ENCODE measurements at regions not wholly inside any gene's neighbourhood (a gene's known extent, or its start where the extent isn't known, plus 50 kb on each side); places are given as distances from the start of the nearest gene placed in this dataset.
"Not testable (repeated sequence)": the region's sequence is repeated elsewhere in the genome, so short reads cannot be mapped to it uniquely, and the experiment has no call there.

DNA sequence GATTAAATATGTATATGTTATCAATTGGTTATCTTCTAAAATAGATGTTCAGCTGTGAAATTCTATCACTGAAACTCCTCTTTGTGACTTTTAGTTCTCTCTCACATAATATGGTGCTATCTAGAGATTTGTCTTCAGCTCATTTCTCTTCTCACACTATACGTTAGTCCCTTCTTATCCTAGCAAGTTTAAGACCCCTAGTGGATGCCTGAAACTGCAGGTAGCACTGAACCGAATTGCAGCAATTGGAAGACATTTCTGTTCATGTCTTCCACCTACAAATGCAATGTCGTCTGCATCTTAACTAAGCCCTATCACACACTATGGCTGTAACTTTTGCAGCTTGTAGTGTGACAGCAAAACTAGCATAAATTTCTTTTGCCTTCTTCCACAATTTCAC, 442.7 kb upstream of the POM121L12 start:
- H3K9ac ChIP-seq (ENCODE audit: low read length in 5 of 5), result no peak overlapping the region
- peaks cover 0 to 7% (median 0%) of the 10 kb centered on the region in 5 donors for H3K9me3 ChIP-seq (ENCODE audit: control insufficient read depth in 5 of 5, low read length in 5 of 5)
- no peak overlapping the region for H3K4me3 ChIP-seq (ENCODE audit: low read depth in 1 of 5, low read length in 5 of 5)
- no peaks in the 10 kb centered on the region for H3K27me3 ChIP-seq (ENCODE audit: control insufficient read depth in 5 of 5, insufficient read depth in 4 of 5, low read length in 5 of 5)
- H3K27ac ChIP-seq (ENCODE audit: low read depth, low read length), result no peak overlapping the region
- H3K4me1 ChIP-seq (ENCODE audit: control insufficient read depth in 5 of 5, insufficient read depth in 5 of 5, low read length in 5 of 5), result no peaks in the 10 kb centered on the region
- H3K36me3 ChIP-seq (ENCODE audit: control insufficient read depth in 5 of 5, insufficient read depth in 5 of 5, low read length in 5 of 5), result no peaks in the 10 kb centered on the region

DNA sequence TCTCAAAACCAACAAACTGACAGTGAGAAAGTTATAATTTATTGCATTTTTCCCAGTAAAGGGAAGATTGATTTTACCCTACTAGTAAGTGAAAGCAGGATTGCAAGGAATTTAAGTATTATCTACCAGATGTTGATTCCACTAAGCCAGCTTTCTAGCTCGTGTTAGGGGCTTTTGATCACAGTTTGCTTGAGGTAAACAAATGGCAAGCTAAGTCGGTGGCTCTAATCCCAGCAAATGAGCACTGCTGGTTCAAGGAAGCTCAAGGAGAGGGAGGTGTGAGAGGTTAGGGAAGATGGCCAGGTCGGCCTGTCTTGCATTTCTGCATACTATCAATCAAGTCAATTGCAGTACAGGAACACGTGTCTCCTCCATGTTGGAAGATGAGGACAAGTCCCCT, 448.7 kb upstream of the POM121L12 start:
- Histone ChIP-seq H3K36me3 (ENCODE audit: control insufficient read depth in 5 of 5, insufficient read depth in 5 of 5, low read length in 5 of 5) (no peaks in the 10 kb centered on the region), H3K27me3 (ENCODE audit: control insufficient read depth in 5 of 5, insufficient read depth in 4 of 5, low read length in 5 of 5) (no peaks in the 10 kb centered on the region), H3K4me1 (ENCODE audit: control insufficient read depth in 5 of 5, insufficient read depth in 5 of 5, low read length in 5 of 5) (no peaks in the 10 kb centered on the region), H3K4me3 (ENCODE audit: low read depth in 1 of 5, low read length in 5 of 5) (no peak overlapping the region), H3K9me3 (ENCODE audit: control insufficient read depth in 5 of 5, low read length in 5 of 5) (peaks cover 0 to 5% (median 3%) of the 10 kb centered on the region in 5 donors), H3K27ac (ENCODE audit: low read depth, low read length) (no peak overlapping the region), H3K9ac (ENCODE audit: low read length in 5 of 5) (no peak overlapping the region)

DNA sequence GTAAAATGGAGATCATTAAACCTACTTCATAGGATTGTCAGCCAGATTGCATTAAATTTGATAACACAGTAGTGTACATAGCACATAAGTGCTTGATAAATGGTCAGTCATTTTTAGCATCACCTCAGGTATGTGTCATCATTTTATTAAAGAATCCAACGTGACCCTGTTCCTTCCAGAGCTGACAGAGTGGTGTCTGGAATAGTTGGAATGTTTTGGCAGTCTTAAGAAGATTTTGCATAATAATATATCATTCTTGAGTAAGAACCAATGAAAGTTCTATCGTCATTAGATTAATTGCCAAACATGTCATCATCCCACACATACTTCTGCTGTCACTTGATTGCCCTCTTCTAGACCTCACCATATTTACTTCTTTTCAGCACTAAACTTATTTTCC, 451.4 kb upstream of the POM121L12 start:
- Histone ChIP-seq H3K4me3 (ENCODE audit: low read depth in 1 of 5, low read length in 5 of 5) (no peak overlapping the region), H3K9ac (ENCODE audit: low read length in 5 of 5) (no peak overlapping the region), H3K9me3 (ENCODE audit: control insufficient read depth in 5 of 5, low read length in 5 of 5) (peaks cover 0 to 5% (median 3%) of the 10 kb centered on the region in 5 donors), H3K27me3 (ENCODE audit: control insufficient read depth in 5 of 5, insufficient read depth in 4 of 5, low read length in 5 of 5) (no peaks in the 10 kb centered on the region), H3K4me1 (ENCODE audit: control insufficient read depth in 5 of 5, insufficient read depth in 5 of 5, low read length in 5 of 5) (no peaks in the 10 kb centered on the region), H3K27ac (ENCODE audit: low read depth, low read length) (no peak overlapping the region), H3K36me3 (ENCODE audit: control insufficient read depth in 5 of 5, insufficient read depth in 5 of 5, low read length in 5 of 5) (no peaks in the 10 kb centered on the region)

DNA sequence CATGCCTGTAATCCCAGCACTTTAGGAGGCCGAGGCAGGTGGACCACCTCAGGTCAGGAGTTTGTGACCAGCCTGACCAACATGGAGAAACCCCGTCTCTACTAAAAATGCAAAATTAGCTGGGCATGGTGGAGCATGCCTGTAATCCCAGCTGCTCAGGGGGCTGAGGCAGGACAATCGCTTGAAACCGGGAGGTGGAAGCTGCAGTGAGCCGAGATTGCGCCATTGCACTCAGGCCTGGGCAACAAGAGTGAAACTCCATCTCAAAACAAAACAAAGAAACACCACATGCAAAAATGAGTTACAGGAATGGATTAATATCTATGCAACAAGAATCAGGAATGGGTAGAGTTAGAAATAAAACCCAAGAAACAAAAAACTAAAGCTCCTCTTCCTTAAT, 462.3 kb upstream of the POM121L12 start:
- H3K27me3 ChIP-seq (ENCODE audit: control insufficient read depth in 5 of 5, insufficient read depth in 4 of 5, low read length in 5 of 5); H3K4me1 ChIP-seq (ENCODE audit: control insufficient read depth in 5 of 5, insufficient read depth in 5 of 5, low read length in 5 of 5); H3K36me3 ChIP-seq (ENCODE audit: control insufficient read depth in 5 of 5, insufficient read depth in 5 of 5, low read length in 5 of 5); H3K9me3 ChIP-seq (ENCODE audit: control insufficient read depth in 5 of 5, low read length in 5 of 5); H3K9ac ChIP-seq (ENCODE audit: low read length in 5 of 5); H3K27ac ChIP-seq (ENCODE audit: low read depth, low read length); H3K4me3 ChIP-seq (ENCODE audit: low read depth in 1 of 5, low read length in 5 of 5): not testable (repeated sequence)

DNA sequence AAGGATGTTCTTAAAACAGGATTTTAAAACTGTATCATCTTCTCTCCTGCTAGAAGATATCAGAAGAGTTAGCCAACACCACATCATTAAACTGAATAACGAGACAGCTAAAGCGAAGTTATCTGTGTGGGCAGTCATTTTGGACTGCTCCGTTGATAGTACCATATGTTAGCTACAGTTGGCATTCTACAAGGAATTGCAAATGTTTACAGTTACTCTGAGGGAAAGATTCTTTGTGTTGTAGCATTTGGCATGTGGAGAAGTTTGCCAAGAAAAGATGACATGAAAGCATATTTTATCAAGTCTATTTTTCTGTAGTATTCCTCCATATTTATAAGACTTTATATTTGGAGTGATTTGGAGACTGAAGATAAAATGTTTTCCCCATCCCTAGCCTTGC, 464.4 kb upstream of the POM121L12 start:
- Histone ChIP-seq H3K4me3 (ENCODE audit: low read depth in 1 of 5, low read length in 5 of 5) (no peak overlapping the region), H3K4me1 (ENCODE audit: control insufficient read depth in 5 of 5, insufficient read depth in 5 of 5, low read length in 5 of 5) (no peaks in the 10 kb centered on the region), H3K36me3 (ENCODE audit: control insufficient read depth in 5 of 5, insufficient read depth in 5 of 5, low read length in 5 of 5) (no peaks in the 10 kb centered on the region), H3K27ac (ENCODE audit: low read depth, low read length) (no peak overlapping the region), H3K9me3 (ENCODE audit: control insufficient read depth in 5 of 5, low read length in 5 of 5) (no peaks in the 10 kb centered on the region), H3K27me3 (ENCODE audit: control insufficient read depth in 5 of 5, insufficient read depth in 4 of 5, low read length in 5 of 5) (no peaks in the 10 kb centered on the region), H3K9ac (ENCODE audit: low read length in 5 of 5) (no peak overlapping the region)

DNA sequence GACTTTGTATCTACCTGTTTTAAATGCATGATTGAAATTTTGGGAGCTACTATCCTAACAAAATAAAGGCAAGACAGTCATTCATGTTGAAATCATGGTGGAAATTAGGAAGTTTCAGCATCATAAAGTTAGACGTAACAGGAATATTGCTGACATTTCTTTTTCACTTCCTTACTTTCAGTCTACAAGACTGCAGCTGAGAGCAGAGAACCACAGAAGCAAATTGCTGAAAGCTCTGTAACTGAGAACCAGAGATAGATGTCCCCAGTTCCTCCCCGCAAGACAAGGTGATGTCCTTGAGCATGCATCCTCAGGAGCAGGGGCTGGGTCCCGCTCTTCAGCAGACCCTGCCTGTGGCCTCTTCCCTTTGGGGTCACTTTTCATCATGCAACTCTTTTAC, 466.3 kb upstream of the POM121L12 start:
- Histone ChIP-seq H3K4me3 (ENCODE audit: low read depth in 1 of 5, low read length in 5 of 5) (no peak overlapping the region), H3K36me3 (ENCODE audit: control insufficient read depth in 5 of 5, insufficient read depth in 5 of 5, low read length in 5 of 5) (no peaks in the 10 kb centered on the region), H3K9ac (ENCODE audit: low read length in 5 of 5) (no peak overlapping the region), H3K4me1 (ENCODE audit: control insufficient read depth in 5 of 5, insufficient read depth in 5 of 5, low read length in 5 of 5) (no peaks in the 10 kb centered on the region), H3K9me3 (ENCODE audit: control insufficient read depth in 5 of 5, low read length in 5 of 5) (no peaks in the 10 kb centered on the region), H3K27ac (ENCODE audit: low read depth, low read length) (no peak overlapping the region), H3K27me3 (ENCODE audit: control insufficient read depth in 5 of 5, insufficient read depth in 4 of 5, low read length in 5 of 5) (no peaks in the 10 kb centered on the region)

DNA sequence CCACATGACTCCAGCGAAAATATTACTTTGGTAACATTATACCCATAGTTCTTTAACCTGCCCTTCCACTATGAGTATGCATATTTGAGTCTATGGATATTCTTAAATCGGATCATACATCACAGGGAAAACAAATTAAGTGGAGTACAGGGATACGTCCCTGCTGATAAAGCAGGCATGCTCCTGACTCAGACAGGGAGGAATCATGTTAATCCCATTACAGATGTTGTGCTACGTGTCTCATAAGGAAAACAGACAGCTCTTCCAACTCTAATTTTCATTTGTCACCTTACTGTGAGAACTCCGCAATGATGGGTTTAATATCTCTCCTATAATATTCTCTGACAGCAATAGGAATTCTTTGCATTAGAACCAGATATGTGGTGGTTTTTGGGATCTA, 469.5 kb upstream of the POM121L12 start:
- Histone ChIP-seq H3K9ac (ENCODE audit: low read length in 5 of 5) (no peak overlapping the region), H3K4me1 (ENCODE audit: control insufficient read depth in 5 of 5, insufficient read depth in 5 of 5, low read length in 5 of 5) (no peaks in the 10 kb centered on the region), H3K9me3 (ENCODE audit: control insufficient read depth in 5 of 5, low read length in 5 of 5) (no peaks in the 10 kb centered on the region), H3K27ac (ENCODE audit: low read depth, low read length) (no peak overlapping the region), H3K36me3 (ENCODE audit: control insufficient read depth in 5 of 5, insufficient read depth in 5 of 5, low read length in 5 of 5) (no peaks in the 10 kb centered on the region), H3K27me3 (ENCODE audit: control insufficient read depth in 5 of 5, insufficient read depth in 4 of 5, low read length in 5 of 5) (no peaks in the 10 kb centered on the region), H3K4me3 (ENCODE audit: low read depth in 1 of 5, low read length in 5 of 5) (no peak overlapping the region)

DNA sequence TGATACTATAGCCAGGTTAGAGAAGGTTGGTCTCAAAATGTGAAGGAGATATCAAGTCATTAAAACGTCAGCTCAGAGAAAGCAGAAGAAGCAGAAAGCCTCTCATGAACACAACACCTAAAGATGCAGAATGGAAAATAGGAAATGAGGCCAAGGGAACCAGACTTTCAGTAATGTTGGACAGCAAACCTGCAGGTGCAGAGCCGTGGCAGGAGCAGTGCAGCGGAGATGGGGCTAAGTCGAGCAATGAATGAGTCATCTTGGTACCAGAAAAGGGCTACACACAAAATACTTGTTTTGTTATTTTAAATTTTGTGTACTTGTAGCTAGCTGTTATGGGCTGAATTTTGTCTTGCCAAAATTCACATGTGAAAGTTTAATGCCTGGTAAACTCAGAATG, 479.6 kb upstream of the POM121L12 start:
- no peaks in the 10 kb centered on the region for H3K4me1 ChIP-seq (ENCODE audit: control insufficient read depth in 5 of 5, insufficient read depth in 5 of 5, low read length in 5 of 5)
- no peaks in the 10 kb centered on the region for H3K27me3 ChIP-seq (ENCODE audit: control insufficient read depth in 5 of 5, insufficient read depth in 4 of 5, low read length in 5 of 5)
- H3K27ac ChIP-seq (ENCODE audit: low read depth, low read length), result no peak overlapping the region
- H3K4me3 ChIP-seq (ENCODE audit: low read depth in 1 of 5, low read length in 5 of 5), result no peak overlapping the region
- no peak overlapping the region for H3K9ac ChIP-seq (ENCODE audit: low read length in 5 of 5)
- no peaks in the 10 kb centered on the region for H3K36me3 ChIP-seq (ENCODE audit: control insufficient read depth in 5 of 5, insufficient read depth in 5 of 5, low read length in 5 of 5)
- H3K9me3 ChIP-seq (ENCODE audit: control insufficient read depth in 5 of 5, low read length in 5 of 5), result peaks cover 0 to 6% (median 0%) of the 10 kb centered on the region in 5 donors

DNA sequence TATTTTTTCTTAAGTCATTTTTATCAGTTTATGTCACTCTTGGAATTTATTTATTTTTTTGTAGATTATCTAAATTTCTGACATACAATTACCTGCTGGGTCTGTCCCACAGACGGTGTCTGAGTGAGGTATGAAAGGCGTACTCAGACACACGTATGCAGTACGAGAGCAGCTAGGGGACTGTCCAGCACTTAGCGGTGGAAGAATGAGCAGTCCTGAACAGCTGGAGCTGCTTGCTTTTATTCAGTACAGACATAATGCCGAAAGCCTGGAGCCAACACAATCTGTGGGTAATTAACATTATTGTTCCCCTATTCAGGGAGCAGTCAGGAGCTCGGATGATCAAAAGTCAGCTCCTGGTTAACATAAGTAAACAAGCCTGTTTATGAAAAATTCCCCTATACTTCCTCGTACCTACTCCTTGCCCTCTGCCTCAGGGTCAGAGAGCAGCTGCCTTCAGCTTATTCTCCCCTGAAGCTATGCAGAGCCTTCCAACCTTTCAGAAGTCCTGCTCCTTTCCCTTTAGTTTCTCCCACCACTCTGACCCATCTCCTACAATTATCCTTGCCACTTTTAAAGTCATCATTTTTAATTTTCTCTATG, 488.0 kb upstream of the POM121L12 start:
- no peaks in the 10 kb centered on the region for H3K27me3 ChIP-seq (ENCODE audit: control insufficient read depth in 5 of 5, insufficient read depth in 4 of 5, low read length in 5 of 5)
- H3K9ac ChIP-seq (ENCODE audit: low read length in 5 of 5), result no peak overlapping the region
- peaks cover 0 to 3% (median 0%) of the 10 kb centered on the region in 5 donors for H3K9me3 ChIP-seq (ENCODE audit: control insufficient read depth in 5 of 5, low read length in 5 of 5)
- no peaks in the 10 kb centered on the region for H3K4me1 ChIP-seq (ENCODE audit: control insufficient read depth in 5 of 5, insufficient read depth in 5 of 5, low read length in 5 of 5)
- H3K27ac ChIP-seq (ENCODE audit: low read depth, low read length), result no peak overlapping the region
- H3K4me3 ChIP-seq (ENCODE audit: low read depth in 1 of 5, low read length in 5 of 5), result no peak overlapping the region
- H3K36me3 ChIP-seq (ENCODE audit: control insufficient read depth in 5 of 5, insufficient read depth in 5 of 5, low read length in 5 of 5), result no peaks in the 10 kb centered on the region

DNA sequence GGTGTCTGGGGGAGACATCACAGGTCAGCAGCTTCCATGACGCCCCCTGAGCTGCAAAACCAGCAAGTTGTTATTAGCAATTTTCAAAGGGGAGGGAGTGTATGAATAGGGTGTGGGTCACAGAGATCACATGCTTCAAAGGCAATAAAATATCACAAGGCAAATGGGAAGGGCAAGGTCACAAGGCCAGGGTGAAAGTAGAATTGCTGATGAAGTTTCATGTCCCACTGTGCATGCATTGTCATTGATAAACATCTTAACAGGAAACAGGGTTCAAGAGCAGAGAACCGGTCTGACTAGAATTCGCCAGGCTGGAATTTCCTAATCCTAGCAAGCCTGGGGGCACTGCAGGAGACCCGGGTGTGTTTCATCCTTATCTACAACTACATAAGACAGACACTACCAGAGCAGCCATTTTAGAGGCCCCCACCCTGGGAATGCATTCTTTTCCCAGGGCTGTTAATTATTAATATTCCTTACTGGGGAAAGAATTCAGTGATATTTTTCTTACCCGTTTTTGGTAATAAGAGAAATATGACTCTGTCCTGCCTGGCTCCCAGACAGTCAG, 494.2 kb upstream of the POM121L12 start:
- not testable (repeated sequence) for H3K36me3 ChIP-seq (ENCODE audit: control insufficient read depth in 5 of 5, insufficient read depth in 5 of 5, low read length in 5 of 5); H3K27ac ChIP-seq (ENCODE audit: low read depth, low read length); H3K9ac ChIP-seq (ENCODE audit: low read length in 5 of 5); H3K27me3 ChIP-seq (ENCODE audit: control insufficient read depth in 5 of 5, insufficient read depth in 4 of 5, low read length in 5 of 5); H3K9me3 ChIP-seq (ENCODE audit: control insufficient read depth in 5 of 5, low read length in 5 of 5); H3K4me1 ChIP-seq (ENCODE audit: control insufficient read depth in 5 of 5, insufficient read depth in 5 of 5, low read length in 5 of 5); H3K4me3 ChIP-seq (ENCODE audit: low read depth in 1 of 5, low read length in 5 of 5)

All from subcutaneous abdominal adipose tissue (tissue), 5 donors.